CD4-positive, alpha-beta T cell (primary cell): ENCODE measurements at regions not wholly inside any gene's neighbourhood (a gene's known extent, or its start where the extent isn't known, plus 50 kb on each side); places are given as distances from the start of the nearest gene placed in this dataset.

ENCODE experiments used
- ATAC-seq: fragments of 200-7000 bp; cut with Tn5 transposase; one replicate; pipeline ENCODE4 v1.10.0; 2022; ENCODE audit warnings: mild to moderate bottlenecking; ENCODE audit not compliant: poor library complexity
- CTCF ChIA-PET: fragments of 350-600 bp; sonication (Branson Sonifier 250); formaldehyde crosslinking; loops from one replicate; lab custom pipeline; 2021; ENCODE audit warnings: antibody characterized with exemption, inconsistent platforms; lab: Charles Lee
- POLR2A ChIA-PET: fragments of 350-600 bp; sonication (Branson Sonifier 250); formaldehyde crosslinking; loops from one replicate; lab custom pipeline; 2021; ENCODE audit warnings: antibody characterized with exemption, inconsistent platforms; lab: Charles Lee
- DNase-seq, 14 experiments: peaks; one replicate each; pipeline ENCODE4 v3.0.0-alpha.2; 2013 to 2020; ENCODE audit warnings: mixed read lengths in 2 of 14
- H3K27ac ChIP-seq, 2 donors: one replicate each; pipeline versions ENCODE4 v1.5.1 to v1.7.0; 2013; ENCODE audit warnings: low read length in 2 of 2, low read depth in 1 of 2, mild to moderate bottlenecking in 1 of 2
- H3K27me3 ChIP-seq, 2 experiments: 1 replicate in 1 of 2; 2 replicates in 1 of 2; pipeline versions ENCODE4 v1.6.1 to v1.7.0; 2013; ENCODE audit warnings: low read length in 2 of 2, control low read depth in 1 of 2, mild to moderate bottlenecking in 1 of 2, moderate library complexity in 1 of 2; ENCODE audit not compliant: insufficient read depth in 2 of 2, control insufficient read depth in 1 of 2
- H3K36me3 ChIP-seq: one replicate; pipeline ENCODE4 v1.6.1; 2013; ENCODE audit warnings: low read length, control low read depth; ENCODE audit not compliant: insufficient read depth
- H3K4me1 ChIP-seq: one replicate; pipeline ENCODE4 v1.6.1; 2013; ENCODE audit warnings: low read length, control low read depth; ENCODE audit not compliant: insufficient read depth
- H3K4me3 ChIP-seq: one replicate; pipeline ENCODE4 v1.5.1; 2013; ENCODE audit warnings: mild to moderate bottlenecking, low read length, moderate library complexity
- H3K9me3 ChIP-seq, 2 experiments: 1 replicate in 1 of 2; 2 replicates in 1 of 2; pipeline versions ENCODE4 v1.6.1 to v1.7.0; 2013; ENCODE audit warnings: low read length in 2 of 2, mild to moderate bottlenecking in 2 of 2, control low read depth in 1 of 2, moderate library complexity in 1 of 2; ENCODE audit not compliant: control insufficient read depth in 1 of 2, insufficient read depth in 1 of 2
- H3K27ac Mint-ChIP-seq: one replicate; pipeline ENCODE4 v1.8.0; 2020; ENCODE audit warnings: mixed read lengths
- H3K27me3 Mint-ChIP-seq: one replicate; pipeline ENCODE4 v1.8.0; 2021; ENCODE audit warnings: mixed read lengths
- H3K36me3 Mint-ChIP-seq: one replicate; pipeline ENCODE4 v1.8.0; 2021; ENCODE audit warnings: low read depth, mixed read lengths
- H3K4me1 Mint-ChIP-seq: one replicate; pipeline ENCODE4 v1.8.0; 2021; ENCODE audit warnings: low read depth, mixed read lengths
- H3K4me3 Mint-ChIP-seq: one replicate; pipeline ENCODE4 v1.8.0; 2020; ENCODE audit warnings: mild to moderate bottlenecking, mixed read lengths
- H3K9me3 Mint-ChIP-seq: one replicate; pipeline ENCODE4 v1.8.0; 2020; ENCODE audit warnings: mixed read lengths
- intact Hi-C, 2 experiments: fragments of 100-400 bp; cut with DNase I in 1 of 2; cut with micrococcal nuclease in 1 of 2; formaldehyde crosslinking; loops; one replicate each; pipeline versions ENCODE4 v1.15.1 to v1.9.0; 2023 to 2025; cut with DNase I, micrococcal nuclease
- TF ChIP-seq, protein P1 (sequence below): fragments of 200-600 bp; IDR thresholded peaks from one replicate; pipeline ENCODE4 v1.8.0; 2022; ENCODE audit warnings: antibody characterized with exemption, mild to moderate bottlenecking

DNA sequence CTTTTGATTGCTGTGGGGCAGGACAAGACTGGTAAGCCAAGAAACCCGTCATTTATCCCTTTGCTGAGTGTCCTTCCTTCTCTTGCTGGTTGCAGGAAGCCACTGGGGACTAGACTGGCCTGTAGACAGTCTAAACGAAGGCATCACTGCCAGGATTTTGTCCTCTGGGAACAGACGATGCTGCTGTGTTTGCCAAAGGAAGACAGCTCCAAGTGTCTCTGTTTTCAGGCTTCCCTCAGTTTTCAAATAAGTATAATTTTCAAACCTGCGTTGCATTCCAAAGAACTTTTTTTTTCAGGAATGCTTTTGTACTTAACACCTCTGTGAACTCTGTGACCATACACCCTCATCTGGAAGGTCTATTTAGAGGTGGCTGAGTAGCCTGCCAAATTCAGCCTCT, 269.4 kb downstream of the HLX start:
- no peaks in the 10 kb centered on the region for H3K27me3 Mint-ChIP-seq
- CTCF ChIA-PET = no interaction called here
- intact Hi-C loops = no loop called here

DNA sequence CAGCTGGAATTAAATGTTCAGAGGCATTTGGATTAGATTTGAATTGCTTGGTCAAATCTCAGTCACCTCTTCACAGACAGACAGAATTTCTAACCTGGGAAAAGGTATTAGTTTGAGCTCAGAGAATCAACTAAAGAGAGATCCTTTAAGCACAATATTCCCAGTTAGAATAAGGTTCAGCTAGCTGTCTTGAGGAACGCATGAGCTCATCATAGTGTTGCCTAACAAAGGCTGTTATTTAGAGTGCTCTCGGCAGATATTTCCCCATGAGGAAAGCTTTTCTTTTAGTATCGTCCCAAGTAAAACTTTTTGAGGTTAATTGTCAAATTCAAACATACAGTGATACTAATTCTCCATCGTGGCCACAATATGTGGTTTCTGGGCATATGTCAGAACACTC, 269.9 kb downstream of the HLX start:
- POLR2A ChIA-PET = no interaction called here
- no peak for ATAC-seq
- no peaks in the 10 kb centered on the region for H3K27me3 Mint-ChIP-seq
- Histone ChIP-seq H3K4me1 (no peaks in the 10 kb centered on the region), H3K27ac (no peak overlapping the region), H3K27me3 (no peaks in the 10 kb centered on the region), H3K4me3 (no peak overlapping the region), H3K36me3 (no peaks in the 10 kb centered on the region), H3K9me3 (no peaks in the 10 kb centered on the region)
- no peak for DNase-seq
- no peaks in the 10 kb centered on the region for H3K4me1 Mint-ChIP-seq
- no peak overlapping the region for H3K4me3 Mint-ChIP-seq
- CTCF ChIA-PET = no interaction called here
- H3K9me3 Mint-ChIP-seq = no peaks in the 10 kb centered on the region
- H3K27ac Mint-ChIP-seq = no peak overlapping the region
- H3K36me3 Mint-ChIP-seq = no peaks in the 10 kb centered on the region
- intact Hi-C loops = no loop called here
- TF ChIP-seq, protein P1, sequence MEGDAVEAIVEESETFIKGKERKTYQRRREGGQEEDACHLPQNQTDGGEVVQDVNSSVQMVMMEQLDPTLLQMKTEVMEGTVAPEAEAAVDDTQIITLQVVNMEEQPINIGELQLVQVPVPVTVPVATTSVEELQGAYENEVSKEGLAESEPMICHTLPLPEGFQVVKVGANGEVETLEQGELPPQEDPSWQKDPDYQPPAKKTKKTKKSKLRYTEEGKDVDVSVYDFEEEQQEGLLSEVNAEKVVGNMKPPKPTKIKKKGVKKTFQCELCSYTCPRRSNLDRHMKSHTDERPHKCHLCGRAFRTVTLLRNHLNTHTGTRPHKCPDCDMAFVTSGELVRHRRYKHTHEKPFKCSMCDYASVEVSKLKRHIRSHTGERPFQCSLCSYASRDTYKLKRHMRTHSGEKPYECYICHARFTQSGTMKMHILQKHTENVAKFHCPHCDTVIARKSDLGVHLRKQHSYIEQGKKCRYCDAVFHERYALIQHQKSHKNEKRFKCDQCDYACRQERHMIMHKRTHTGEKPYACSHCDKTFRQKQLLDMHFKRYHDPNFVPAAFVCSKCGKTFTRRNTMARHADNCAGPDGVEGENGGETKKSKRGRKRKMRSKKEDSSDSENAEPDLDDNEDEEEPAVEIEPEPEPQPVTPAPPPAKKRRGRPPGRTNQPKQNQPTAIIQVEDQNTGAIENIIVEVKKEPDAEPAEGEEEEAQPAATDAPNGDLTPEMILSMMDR = no peak

More for the DNA sequence above, 269.4 kb downstream of the HLX start:
- Histone ChIP-seq H3K27ac (no peak overlapping the region), H3K4me3 (no peak overlapping the region), H3K9me3 (no peaks in the 10 kb centered on the region), H3K36me3 (no peaks in the 10 kb centered on the region), H3K4me1 (no peaks in the 10 kb centered on the region), H3K27me3 (no peaks in the 10 kb centered on the region)
- H3K4me3 Mint-ChIP-seq = no peak overlapping the region
- H3K36me3 Mint-ChIP-seq = no peaks in the 10 kb centered on the region
- H3K4me1 Mint-ChIP-seq = no peaks in the 10 kb centered on the region
- no peak overlapping the region for H3K27ac Mint-ChIP-seq
- no peaks in the 10 kb centered on the region for H3K9me3 Mint-ChIP-seq
- POLR2A ChIA-PET = no interaction called here
- no peak for ATAC-seq
- TF ChIP-seq, protein P1 = no peak
- DNase-seq = no peak

DNA sequence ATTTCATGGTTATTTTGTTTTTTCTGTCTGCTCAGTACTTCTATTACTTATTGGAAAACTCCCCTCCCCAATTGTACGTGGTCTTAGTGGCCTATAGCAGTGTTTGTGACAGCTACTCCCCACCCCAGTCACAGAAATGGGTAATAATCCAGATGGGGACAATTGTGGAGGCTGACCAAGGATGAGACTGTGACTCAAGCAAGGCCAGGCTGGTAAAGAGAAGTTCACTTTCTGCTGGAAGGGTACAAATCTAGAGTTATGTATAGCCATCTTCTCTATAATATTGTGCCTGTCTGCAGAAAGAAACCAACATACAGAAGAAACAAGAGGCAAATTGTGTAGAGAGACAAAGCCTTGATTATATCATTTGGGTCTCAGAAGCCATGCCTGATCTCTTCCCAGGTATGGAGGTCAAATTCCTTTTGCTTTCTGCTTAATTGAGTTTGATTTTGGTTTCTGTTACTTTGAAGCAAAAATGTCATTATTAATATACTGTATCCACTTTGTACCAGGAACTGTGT, 270.4 kb downstream of the HLX start:
- CTCF ChIA-PET = no interaction called here
- Mint-ChIP-seq H3K4me3 (no peak overlapping the region), H3K36me3 (no peaks in the 10 kb centered on the region), H3K9me3 (no peaks in the 10 kb centered on the region), H3K27me3 (no peaks in the 10 kb centered on the region), H3K4me1 (no peaks in the 10 kb centered on the region), H3K27ac (no peak overlapping the region)
- Histone ChIP-seq H3K4me3 (no peak overlapping the region), H3K4me1 (no peaks in the 10 kb centered on the region), H3K9me3 (no peaks in the 10 kb centered on the region), H3K27me3 (no peaks in the 10 kb centered on the region), H3K36me3 (no peaks in the 10 kb centered on the region), H3K27ac (no peak overlapping the region)
- TF ChIP-seq, protein P1 = no peak
- intact Hi-C loops = no loop called here
- no peak for DNase-seq
- POLR2A ChIA-PET = no interaction called here
- ATAC-seq = no peak
